Right lobe of liver (tissue), 6 donors: ENCODE measurements at regions not wholly inside any gene's neighbourhood (a gene's known extent, or its start where the extent isn't known, plus 50 kb on each side); places are given as distances from the start of the nearest gene placed in this dataset.
"Not testable (repeated sequence)": the region's sequence is repeated elsewhere in the genome, so short reads cannot be mapped to it uniquely, and the experiment has no call there.

Experiments used
- ATAC-seq, 4 donors: fragments of 200-7000 bp; cut with Tn5 transposase; one replicate each; pipeline ENCODE4 v1.9.1; 2020; ENCODE audit warnings: mild to moderate bottlenecking in 4 of 4, moderate library complexity in 4 of 4
- DNase-seq, 3 donors: peaks; one replicate each; pipeline ENCODE4 v3.0.0-alpha.2; 2020
- H3K27ac ChIP-seq, 3 donors: fragments of 200-600 bp; one replicate each; pipeline ENCODE4 v1.8.0; 2022
- H3K27me3 ChIP-seq, 2 donors: fragments of 200-600 bp; one replicate each; pipeline ENCODE4 v1.8.0; 2022
- H3K36me3 ChIP-seq, 4 donors: fragments of 200-600 bp; sonication (generic) in 1 of 4; one replicate each; pipeline versions ENCODE4 v1.5.1 to v1.8.0; 2017 to 2022; ENCODE audit warnings: control low read depth in 1 of 4
- H3K4me1 ChIP-seq, 4 donors: fragments of 200-600 bp; sonication (generic) in 1 of 4; one replicate each; pipeline versions ENCODE4 v1.5.1 to v1.8.0; 2017 to 2022; ENCODE audit warnings: control low read depth in 1 of 4
- H3K4me3 ChIP-seq, 3 donors: fragments of 200-600 bp; one replicate each; pipeline ENCODE4 v1.8.0; 2022
- H3K9me3 ChIP-seq, 4 donors: fragments of 200-600 bp; sonication (generic) in 1 of 4; one replicate each; pipeline versions ENCODE4 v1.5.1 to v1.8.0; 2017 to 2022; ENCODE audit warnings: control low read depth in 1 of 4
- CTCF ChIP-seq, 4 donors: fragments of 200-600 bp in 3 of 4; fragments of 450-650 bp in 1 of 4; IDR thresholded peaks; one replicate each; pipeline versions ENCODE4 v1.5.1 to v1.8.0; 2016 to 2022; ENCODE audit warnings: antibody characterized with exemption in 4 of 4, mild to moderate bottlenecking in 2 of 4
- POLR2A ChIP-seq: fragments of 450-650 bp; IDR thresholded peaks from one replicate; pipeline ENCODE4 v1.6.1; 2017; ENCODE audit warnings: antibody characterized with exemption, mild to moderate bottlenecking
- WGBS: methylation state at CpG from one replicate; pipeline ENCODE4 v1.1.6; 2018; ENCODE audit warnings: low coverage, low lambda C conversion rate; ENCODE audit not compliant: insufficient coverage; ENCODE audit errors: missing lambda C conversion rate; 5-methylcytosine and 5-hydroxymethylcytosine counted together
- intact Hi-C, 2 donors: fragments of 100-400 bp; cut with DNase I; formaldehyde crosslinking; loops; one replicate each; pipeline versions ENCODE4 v1.11.2 to v1.14.1; 2022
- donor health status: DM: no; HTN: yes; CAD: no.
- donor health status: DM: no; HTN: no; CAD: no.
- donor health status: DM: no; HTN: no; CAD: no.
- donor health status: DM: no; HTN: yes; CAD: no.
- donor health status: DM: no; HTN: yes; CAD: no.

GRCh38 chr11:87889126-87889525 lies 286.1 kb downstream of the RAB38 start:
- Histone ChIP-seq H3K27me3 (no peaks in the 10 kb centered on the region), H3K9me3 (no peaks in the 10 kb centered on the region), H3K27ac (no peak overlapping the region), H3K4me1 (no peaks in the 10 kb centered on the region), H3K4me3 (no peak overlapping the region), H3K36me3 (no peaks in the 10 kb centered on the region)
- intact Hi-C loops: no loop called here
- ATAC-seq (no peak), DNase-seq (no peak)
- TF ChIP-seq POLR2A (no peak), CTCF (IDR thresholded peaks at IDR 0.05) (no peak)

GRCh38 chr11:87885084-87885483 lies 290.2 kb downstream of the RAB38 start:
- H3K27ac ChIP-seq, ATAC-seq, H3K9me3 ChIP-seq, H3K27me3 ChIP-seq, DNase-seq, H3K4me3 ChIP-seq, intact Hi-C loops, H3K36me3 ChIP-seq, H3K4me1 ChIP-seq: not testable (repeated sequence)
- 85% methylated on average over 1 of the region's 1 CpG for WGBS

- intact Hi-C loops: no loop called here
- no peak for TF ChIP-seq POLR2A
- TF ChIP-seq CTCF (IDR thresholded peaks at IDR 0.05): no peak
These were observed 296.1 kb downstream of the RAB38 start for GRCh38 chr11:87879118-87879517.

GRCh38 chr11:87878373-87878825 lies 296.8 kb downstream of the RAB38 start:
- H3K27me3 ChIP-seq: no peaks in the 10 kb centered on the region
- ATAC-seq (peak in 3 of 4 donors; percentile 54 to 59 (median 56)), DNase-seq (peak in 1 of 3 donors; percentile 14)
- intact Hi-C loops: no loop called here
- no peaks in the 10 kb centered on the region for H3K36me3 ChIP-seq
- no peaks in the 10 kb centered on the region for H3K9me3 ChIP-seq
- WGBS: 25% methylated on average over 2 of the region's 2 CpGs
- no peak overlapping the region for H3K27ac ChIP-seq
- no peaks in the 10 kb centered on the region for H3K4me1 ChIP-seq
- no peak overlapping the region for H3K4me3 ChIP-seq
- peak; percentile 48 to 53 (median 50) for TF ChIP-seq CTCF (IDR thresholded peaks at IDR 0.05)
- no peak for TF ChIP-seq POLR2A

More at GRCh38 chr11:87879118-87879517, 296.1 kb downstream of the RAB38 start:
- no peaks in the 10 kb centered on the region for H3K36me3 ChIP-seq
- no peaks in the 10 kb centered on the region for H3K27me3 ChIP-seq
- H3K9me3 ChIP-seq: no peaks in the 10 kb centered on the region
- DNase-seq (no peak), ATAC-seq (no peak)
- no peaks in the 10 kb centered on the region for H3K4me1 ChIP-seq
- WGBS: 58% methylated on average over 4 of the region's 4 CpGs
- no peak overlapping the region for H3K27ac ChIP-seq
- no peak overlapping the region for H3K4me3 ChIP-seq

GRCh38 chr11:87871056-87871455 lies 304.2 kb downstream of the RAB38 start:
- WGBS: 73% methylated on average over 2 of the region's 2 CpGs
- H3K27ac ChIP-seq: no peak overlapping the region
- no peaks in the 10 kb centered on the region for H3K27me3 ChIP-seq
- no peaks in the 10 kb centered on the region for H3K4me1 ChIP-seq
- no peaks in the 10 kb centered on the region for H3K36me3 ChIP-seq
- no peak for ATAC-seq
- TF ChIP-seq POLR2A (no peak), CTCF (IDR thresholded peaks at IDR 0.05) (no peak)
- no peak overlapping the region for H3K4me3 ChIP-seq
- intact Hi-C loops: no loop called here
- H3K9me3 ChIP-seq: no peaks in the 10 kb centered on the region
- DNase-seq: no peak
